ENCODE measurements at regions not wholly inside any gene's neighbourhood (a gene's known extent, or its start where the extent isn't known, plus 50 kb on each side); places are given as distances from the start of the nearest gene placed in this dataset.
"Not testable (repeated sequence)": the region's sequence is repeated elsewhere in the genome, so short reads cannot be mapped to it uniquely, and the experiment has no call there.

DNA sequence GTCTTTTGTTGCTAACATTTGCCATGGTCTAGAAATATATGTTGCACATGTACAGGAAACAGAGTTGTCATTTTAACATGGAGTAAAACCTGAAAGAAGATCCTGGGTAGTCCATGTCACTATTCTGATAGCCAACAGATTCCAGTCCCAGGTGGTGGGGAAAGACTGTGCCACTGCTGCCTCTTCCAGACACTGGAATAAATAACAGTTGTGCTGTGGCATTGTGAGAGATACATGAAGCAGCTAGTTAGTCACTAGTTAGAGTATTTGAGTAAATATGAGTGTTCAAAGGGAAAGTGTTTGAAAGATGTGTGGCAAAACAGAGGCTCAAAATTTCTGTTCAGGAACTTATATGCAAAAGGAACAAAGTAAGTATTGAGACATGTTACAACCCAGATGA, 1408.3 kb downstream of the EFNA5 start:
- TF ChIP-seq, protein P1, sequence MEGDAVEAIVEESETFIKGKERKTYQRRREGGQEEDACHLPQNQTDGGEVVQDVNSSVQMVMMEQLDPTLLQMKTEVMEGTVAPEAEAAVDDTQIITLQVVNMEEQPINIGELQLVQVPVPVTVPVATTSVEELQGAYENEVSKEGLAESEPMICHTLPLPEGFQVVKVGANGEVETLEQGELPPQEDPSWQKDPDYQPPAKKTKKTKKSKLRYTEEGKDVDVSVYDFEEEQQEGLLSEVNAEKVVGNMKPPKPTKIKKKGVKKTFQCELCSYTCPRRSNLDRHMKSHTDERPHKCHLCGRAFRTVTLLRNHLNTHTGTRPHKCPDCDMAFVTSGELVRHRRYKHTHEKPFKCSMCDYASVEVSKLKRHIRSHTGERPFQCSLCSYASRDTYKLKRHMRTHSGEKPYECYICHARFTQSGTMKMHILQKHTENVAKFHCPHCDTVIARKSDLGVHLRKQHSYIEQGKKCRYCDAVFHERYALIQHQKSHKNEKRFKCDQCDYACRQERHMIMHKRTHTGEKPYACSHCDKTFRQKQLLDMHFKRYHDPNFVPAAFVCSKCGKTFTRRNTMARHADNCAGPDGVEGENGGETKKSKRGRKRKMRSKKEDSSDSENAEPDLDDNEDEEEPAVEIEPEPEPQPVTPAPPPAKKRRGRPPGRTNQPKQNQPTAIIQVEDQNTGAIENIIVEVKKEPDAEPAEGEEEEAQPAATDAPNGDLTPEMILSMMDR (IDR thresholded peaks at IDR 0.05), result no peak
- Histone ChIP-seq H3K4me3 (no peak overlapping the region), H3K27me3 (no peaks in the 10 kb centered on the region), H3K9me3 (no peaks in the 10 kb centered on the region), H3K4me1 (no peaks in the 10 kb centered on the region), H3K27ac (no peak overlapping the region), H3K36me3 (no peaks in the 10 kb centered on the region)
- DNase-seq, result no peak
- intact Hi-C loops (cut with DNase I; ENCODE audit: low total_unique reads), result no loop called here

- H3K9me3 ChIP-seq; DNase-seq; intact Hi-C loops (cut with DNase I; ENCODE audit: low total_unique reads); H3K27ac ChIP-seq; H3K27me3 ChIP-seq; H3K4me1 ChIP-seq; H3K36me3 ChIP-seq; H3K4me3 ChIP-seq: not testable (repeated sequence)
These were observed 1411.2 kb downstream of the EFNA5 start for GRCh38 chr5:106259431-106260090.

DNA sequence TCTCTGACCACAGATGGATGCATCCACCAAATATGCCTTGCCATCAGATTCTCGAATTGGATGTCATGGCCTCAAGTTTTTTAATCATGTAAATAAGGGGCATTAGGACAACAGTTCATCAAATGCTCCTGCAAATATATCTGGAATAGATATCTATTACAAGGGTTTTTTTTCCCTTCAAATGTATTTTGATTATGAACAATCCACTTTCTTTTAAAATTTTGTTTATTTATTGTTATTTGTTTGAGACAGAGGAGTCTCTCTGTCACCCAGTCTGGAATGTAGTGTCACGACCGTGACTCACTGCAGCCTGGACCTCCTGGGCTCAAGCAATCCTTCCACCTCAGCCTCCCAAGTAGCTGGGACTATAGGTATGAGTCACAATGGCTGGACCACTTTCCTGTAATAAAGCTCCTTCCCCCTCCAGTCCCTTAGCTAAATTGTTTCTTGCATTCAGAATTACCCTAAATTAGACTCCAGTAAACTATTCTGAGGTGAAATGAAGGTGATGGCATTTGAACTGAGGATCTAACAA, 1412.1 kb downstream of the EFNA5 start:
- H3K36me3 ChIP-seq, result no peaks in the 10 kb centered on the region
- DNase-seq, result no peak
- TF ChIP-seq, protein P1 (IDR thresholded peaks at IDR 0.05), result no peak
- intact Hi-C loops (cut with DNase I; ENCODE audit: low total_unique reads), result no loop called here
- no peak overlapping the region for H3K27ac ChIP-seq
- H3K27me3 ChIP-seq, result no peaks in the 10 kb centered on the region
- peaks cover 0 to 7% (median 5%) of the 10 kb centered on the region in 3 donors for H3K9me3 ChIP-seq
- H3K4me1 ChIP-seq, result no peaks in the 10 kb centered on the region
- no peak overlapping the region for H3K4me3 ChIP-seq

- Histone ChIP-seq H3K27me3 (no peaks in the 10 kb centered on the region), H3K4me1 (no peaks in the 10 kb centered on the region), H3K36me3 (no peaks in the 10 kb centered on the region), H3K27ac (no peak overlapping the region), H3K4me3 (no peak overlapping the region), H3K9me3 (peaks cover 0 to 7% (median 5%) of the 10 kb centered on the region in 3 donors)
- TF ChIP-seq, protein P1 (IDR thresholded peaks at IDR 0.05), result no peak
- intact Hi-C loops (cut with DNase I; ENCODE audit: low total_unique reads), result no loop called here
- DNase-seq, result no peak
These were observed 1416.0 kb downstream of the EFNA5 start for GRCh38 chr5:106254784-106255183.

- H3K36me3 ChIP-seq; H3K9me3 ChIP-seq; H3K4me1 ChIP-seq; H3K27me3 ChIP-seq; H3K4me3 ChIP-seq; DNase-seq; intact Hi-C loops (cut with DNase I; ENCODE audit: low total_unique reads); H3K27ac ChIP-seq: not testable (repeated sequence)
These were observed 1424.5 kb downstream of the EFNA5 start for GRCh38 chr5:106246044-106246745.

DNA sequence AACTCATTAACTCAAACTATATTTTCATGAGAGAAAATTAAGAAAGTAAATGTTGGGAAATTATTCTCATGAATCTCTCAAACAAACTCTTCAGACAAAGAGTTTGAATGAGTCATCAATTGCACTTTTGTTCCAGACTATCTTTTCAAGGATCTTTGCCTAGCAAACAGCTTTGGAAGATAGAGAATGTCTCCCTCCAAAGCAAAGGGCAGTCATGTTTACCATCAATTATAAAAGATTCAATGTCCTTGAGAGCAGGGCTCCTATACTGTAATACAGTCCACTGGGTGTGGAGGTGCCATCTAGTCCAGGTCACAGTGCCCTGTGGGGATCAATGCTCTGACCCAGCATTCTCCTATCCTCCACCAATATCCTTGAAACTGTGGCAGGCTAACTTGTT, 1429.3 kb downstream of the EFNA5 start:
- H3K9me3 ChIP-seq, result no peaks in the 10 kb centered on the region
- no peaks in the 10 kb centered on the region for H3K4me1 ChIP-seq
- no peak overlapping the region for H3K4me3 ChIP-seq
- H3K27me3 ChIP-seq, result no peaks in the 10 kb centered on the region
- TF ChIP-seq, protein P1 (IDR thresholded peaks at IDR 0.05), result no peak
- intact Hi-C loops (cut with DNase I; ENCODE audit: low total_unique reads), result no loop called here
- no peak overlapping the region for H3K27ac ChIP-seq
- no peaks in the 10 kb centered on the region for H3K36me3 ChIP-seq
- no peak for DNase-seq
